PC-3 (cell line): ENCODE measurements at regions not wholly inside any gene's neighbourhood (a gene's known extent, or its start where the extent isn't known, plus 50 kb on each side); places are given as distances from the start of the nearest gene placed in this dataset.

Source experiments
- CTCF ChIP-seq: fragments of 300-600 bp; sonication (generic); conservative IDR thresholded peaks from 2 replicates; pipeline ENCODE4 v1.5.1; 2017; ENCODE audit warnings: antibody characterized with exemption, low read depth, mild to moderate bottlenecking, low read length
- EZH2 ChIP-seq: fragments of 300-600 bp; sonication (generic); IDR thresholded peaks from one replicate; pipeline ENCODE4 v1.6.1; 2017; ENCODE audit warnings: antibody characterized with exemption, mild to moderate bottlenecking, low read length; ENCODE audit not compliant: unreplicated experiment
- EZH2phosphoT487 ChIP-seq: fragments of 300-600 bp; sonication (generic); IDR thresholded peaks from 2 replicates; pipeline ENCODE4 v1.6.1; 2018; ENCODE audit warnings: mild to moderate bottlenecking, antibody characterized with exemption, low read length, borderline replicate concordance

GRCh38 chr3:10628891-10629670, 123.7 kb upstream of the ATP2B2 start:
- no peak for TF ChIP-seq CTCF
- no peak for TF ChIP-seq EZH2
- TF ChIP-seq EZH2phosphoT487 = no peak
